Spleen (tissue), 7 donors: ENCODE measurements at regions not wholly inside any gene's neighbourhood (a gene's known extent, or its start where the extent isn't known, plus 50 kb on each side); places are given as distances from the start of the nearest gene placed in this dataset.

Experiments
- CTCF ChIP-seq, 11 experiments: fragments of 200-600 bp in 7 of 11; fragments of 450-650 bp in 4 of 11; sonication (generic) in 4 of 11; IDR thresholded peaks in 8 of 11; conservative IDR thresholded peaks in 3 of 11; 1 replicate in 7 of 11; 2 replicates in 4 of 11; pipeline versions ENCODE4 v1.4.0 to v1.8.0; 2016 to 2021; ENCODE audit warnings: antibody characterized with exemption in 11 of 11, inconsistent platforms in 4 of 11, mild to moderate bottlenecking in 1 of 11
- POLR2A ChIP-seq, 3 donors: fragments of 450-650 bp; IDR thresholded peaks; one replicate each; pipeline ENCODE4 v1.5.1; 2017; ENCODE audit warnings: antibody characterized with exemption in 3 of 3, mild to moderate bottlenecking in 1 of 3
- donor health status: DM: no; HTN: no; CAD: no; lungs with moderate emphysema.
- donor health status: DM: no; HTN: no; CAD: no.
- donor health status: DM: no; HTN: no; CAD: no.

- TF ChIP-seq CTCF (IDR thresholded peaks at IDR 0.05 in 8 of 11, conservative IDR thresholded peaks at IDR 0.05 in 3 of 11): no peak
- no peak for TF ChIP-seq POLR2A (IDR thresholded peaks at IDR 0.05)
These were observed 59.3 kb upstream of the NTPCR start for GRCh38 chr1:232891071-232891470.
